Activated naive CD4-positive, alpha-beta T cell treated with anti-CD3 and anti-CD28 coated beads for 36 hours (primary cell): ENCODE measurements at regions not wholly inside any gene's neighbourhood (a gene's known extent, or its start where the extent isn't known, plus 50 kb on each side); places are given as distances from the start of the nearest gene placed in this dataset.
"Not testable (repeated sequence)": the region's sequence is repeated elsewhere in the genome, so short reads cannot be mapped to it uniquely, and the experiment has no call there.

ENCODE experiments used
- CTCF ChIA-PET: fragments of 350-600 bp; sonication (Branson Sonifier 250); formaldehyde crosslinking; loops from one replicate; lab custom pipeline; 2021; ENCODE audit warnings: antibody characterized with exemption; lab: Charles Lee
- DNase-seq: peaks from one replicate; pipeline ENCODE4 v3.0.0-alpha.2; 2020
- H3K27ac Mint-ChIP-seq: one replicate; pipeline ENCODE4 v1.8.0; 2021; ENCODE audit warnings: mild to moderate bottlenecking, mixed read lengths
- H3K27me3 Mint-ChIP-seq: one replicate; pipeline ENCODE4 v1.8.0; 2021; ENCODE audit warnings: low read depth, mixed read lengths
- H3K36me3 Mint-ChIP-seq: one replicate; pipeline ENCODE4 v1.8.0; 2021; ENCODE audit warnings: low read depth, mixed read lengths
- H3K4me1 Mint-ChIP-seq: one replicate; pipeline ENCODE4 v1.8.0; 2021; ENCODE audit warnings: low read depth, mixed read lengths
- H3K4me3 Mint-ChIP-seq: one replicate; pipeline ENCODE4 v1.8.0; 2021; ENCODE audit warnings: mild to moderate bottlenecking, moderate library complexity, mixed read lengths
- H3K9me3 Mint-ChIP-seq: one replicate; pipeline ENCODE4 v1.8.0; 2021; ENCODE audit warnings: mixed read lengths
- intact Hi-C: fragments of 100-400 bp; cut with micrococcal nuclease; formaldehyde crosslinking; loops from one replicate; pipeline ENCODE4 v1.15.1; 2023

- H3K36me3 Mint-ChIP-seq: no peaks in the 10 kb centered on the region
- no peak for DNase-seq
- no peak overlapping the region for H3K4me3 Mint-ChIP-seq
- no peaks in the 10 kb centered on the region for H3K4me1 Mint-ChIP-seq
- H3K27me3 Mint-ChIP-seq: no peaks in the 10 kb centered on the region
- CTCF ChIA-PET: interaction anchor here (0.6 kb wide), 1 partner anchor 341 kb away, joined by 6 read pairs; no protein-coding TSS in a partner anchor
- intact Hi-C loops: no loop called here
- H3K27ac Mint-ChIP-seq: no peak overlapping the region
- peaks cover 3% of the 10 kb centered on the region for H3K9me3 Mint-ChIP-seq
These were observed 301.2 kb upstream of the DEPDC1 start for GRCh38 chr1:68798071-68798470.

- Mint-ChIP-seq H3K4me1 (no peaks in the 10 kb centered on the region), H3K27ac (no peak overlapping the region), H3K4me3 (no peak overlapping the region), H3K27me3 (no peaks in the 10 kb centered on the region), H3K36me3 (no peaks in the 10 kb centered on the region), H3K9me3 (peaks cover 4% of the 10 kb centered on the region)
- intact Hi-C loops: no loop called here
- no peak for DNase-seq
- CTCF ChIA-PET: no interaction called here
These were observed 302.2 kb upstream of the DEPDC1 start for GRCh38 chr1:68799096-68799495.

GRCh38 chr1:68800182-68800581 lies 303.3 kb upstream of the DEPDC1 start:
- Mint-ChIP-seq H3K27ac (no peak overlapping the region), H3K4me3 (no peak overlapping the region), H3K4me1 (no peaks in the 10 kb centered on the region), H3K9me3 (peaks cover 5% of the 10 kb centered on the region), H3K27me3 (no peaks in the 10 kb centered on the region), H3K36me3 (no peaks in the 10 kb centered on the region)
- CTCF ChIA-PET: no interaction called here
- no peak for DNase-seq
- intact Hi-C loops: no loop called here

GRCh38 chr1:68801440-68801839 lies 304.6 kb upstream of the DEPDC1 start:
- CTCF ChIA-PET: no interaction called here
- Mint-ChIP-seq H3K27me3 (no peaks in the 10 kb centered on the region), H3K4me1 (no peaks in the 10 kb centered on the region), H3K36me3 (no peaks in the 10 kb centered on the region), H3K27ac (no peak overlapping the region), H3K4me3 (no peak overlapping the region), H3K9me3 (peaks cover 5% of the 10 kb centered on the region)
- intact Hi-C loops: no loop called here
- DNase-seq: no peak

GRCh38 chr1:68805097-68805641 lies 308.3 kb upstream of the DEPDC1 start:
- intact Hi-C loops: no loop called here
- Mint-ChIP-seq H3K4me1 (no peaks in the 10 kb centered on the region), H3K4me3 (no peak overlapping the region), H3K36me3 (no peaks in the 10 kb centered on the region), H3K27me3 (no peaks in the 10 kb centered on the region), H3K9me3 (peaks cover 4% of the 10 kb centered on the region), H3K27ac (no peak overlapping the region)
- CTCF ChIA-PET: no interaction called here
- no peak for DNase-seq

GRCh38 chr1:68808351-68808750 lies 311.5 kb upstream of the DEPDC1 start:
- Mint-ChIP-seq H3K27me3 (no peaks in the 10 kb centered on the region), H3K27ac (no peak overlapping the region), H3K9me3 (peaks cover 3% of the 10 kb centered on the region), H3K4me3 (no peak overlapping the region), H3K4me1 (no peaks in the 10 kb centered on the region), H3K36me3 (no peaks in the 10 kb centered on the region)
- intact Hi-C loops: no loop called here
- CTCF ChIA-PET: no interaction called here
- DNase-seq: no peak

- no peaks in the 10 kb centered on the region for H3K36me3 Mint-ChIP-seq
- H3K27ac Mint-ChIP-seq: no peak overlapping the region
- DNase-seq: no peak
- intact Hi-C loops: no loop called here
- CTCF ChIA-PET: no interaction called here
- no peak overlapping the region for H3K4me3 Mint-ChIP-seq
- H3K27me3 Mint-ChIP-seq: no peaks in the 10 kb centered on the region
- no peaks in the 10 kb centered on the region for H3K9me3 Mint-ChIP-seq
- H3K4me1 Mint-ChIP-seq: no peaks in the 10 kb centered on the region
These were observed 314.9 kb upstream of the DEPDC1 start for GRCh38 chr1:68811806-68812205.

- Mint-ChIP-seq H3K27ac (no peak overlapping the region), H3K9me3 (no peaks in the 10 kb centered on the region), H3K27me3 (no peaks in the 10 kb centered on the region), H3K4me3 (no peak overlapping the region), H3K4me1 (no peaks in the 10 kb centered on the region), H3K36me3 (no peaks in the 10 kb centered on the region)
- CTCF ChIA-PET: no interaction called here
- intact Hi-C loops: no loop called here
- no peak for DNase-seq
These were observed 315.5 kb upstream of the DEPDC1 start for GRCh38 chr1:68812333-68812732.

GRCh38 chr1:68814067-68814466 lies 317.2 kb upstream of the DEPDC1 start:
- Mint-ChIP-seq H3K9me3 (no peaks in the 10 kb centered on the region), H3K4me1 (no peaks in the 10 kb centered on the region), H3K36me3 (no peaks in the 10 kb centered on the region), H3K4me3 (no peak overlapping the region), H3K27me3 (no peaks in the 10 kb centered on the region), H3K27ac (no peak overlapping the region)
- intact Hi-C loops: no loop called here
- DNase-seq: no peak
- CTCF ChIA-PET: no interaction called here

GRCh38 chr1:68815632-68816031 lies 318.8 kb upstream of the DEPDC1 start:
- Mint-ChIP-seq H3K4me3 (no peak overlapping the region), H3K36me3 (no peaks in the 10 kb centered on the region), H3K4me1 (no peaks in the 10 kb centered on the region), H3K27me3 (no peaks in the 10 kb centered on the region), H3K9me3 (no peaks in the 10 kb centered on the region), H3K27ac (no peak overlapping the region)
- CTCF ChIA-PET: no interaction called here
- DNase-seq: no peak
- intact Hi-C loops: no loop called here

- CTCF ChIA-PET, H3K9me3 Mint-ChIP-seq, H3K27me3 Mint-ChIP-seq, H3K27ac Mint-ChIP-seq, DNase-seq, H3K36me3 Mint-ChIP-seq, H3K4me3 Mint-ChIP-seq, intact Hi-C loops, H3K4me1 Mint-ChIP-seq: not testable (repeated sequence)
These were observed 320.8 kb upstream of the DEPDC1 start for GRCh38 chr1:68817505-68818210.

- Mint-ChIP-seq H3K9me3 (no peaks in the 10 kb centered on the region), H3K27ac (no peak overlapping the region), H3K4me1 (no peaks in the 10 kb centered on the region), H3K36me3 (no peaks in the 10 kb centered on the region), H3K4me3 (no peak overlapping the region), H3K27me3 (no peaks in the 10 kb centered on the region)
- DNase-seq: no peak
- intact Hi-C loops: no loop called here
- CTCF ChIA-PET: interaction anchor here (0.6 kb wide), 1 partner anchor 325 kb away, joined by 3 read pairs; no protein-coding TSS in a partner anchor
These were observed 322.4 kb upstream of the DEPDC1 start for GRCh38 chr1:68819190-68819829.

GRCh38 chr1:68820151-68820550 lies 323.3 kb upstream of the DEPDC1 start:
- Mint-ChIP-seq H3K27ac (no peak overlapping the region), H3K9me3 (no peaks in the 10 kb centered on the region), H3K4me1 (no peaks in the 10 kb centered on the region), H3K4me3 (no peak overlapping the region), H3K27me3 (no peaks in the 10 kb centered on the region), H3K36me3 (no peaks in the 10 kb centered on the region)
- intact Hi-C loops: no loop called here
- CTCF ChIA-PET: interaction anchor here (0.6 kb wide), 1 partner anchor 324 kb away, joined by 3 read pairs; no protein-coding TSS in a partner anchor
- no peak for DNase-seq
